ENCODE measurements at regions not wholly inside any gene's neighbourhood (a gene's known extent, or its start where the extent isn't known, plus 50 kb on each side); places are given as distances from the start of the nearest gene placed in this dataset.

- no peak for DNase-seq
Measured at GRCh38 chr19:31502536-31503170, 153.4 kb upstream of the TSHZ3 start.

GRCh38 chr19:31503211-31503610 is 154.0 kb upstream of the TSHZ3 start:
- no peak for DNase-seq

- no peak for DNase-seq
Measured at GRCh38 chr19:31504221-31504620, 155.0 kb upstream of the TSHZ3 start.

GRCh38 chr19:31505596-31505910 is 156.3 kb upstream of the TSHZ3 start:
- no peak for DNase-seq

- DNase-seq: no peak
Measured at GRCh38 chr19:31506102-31506501, 156.9 kb upstream of the TSHZ3 start.

- DNase-seq: no peak
Measured at GRCh38 chr19:31510635-31511034, 161.4 kb upstream of the TSHZ3 start.

- DNase-seq: no peak
Measured at GRCh38 chr19:31511098-31511497, 161.9 kb upstream of the TSHZ3 start.

GRCh38 chr19:31511696-31512095 is 162.5 kb upstream of the TSHZ3 start:
- no peak for DNase-seq

- no peak for DNase-seq
Measured at GRCh38 chr19:31512181-31512970, 163.1 kb upstream of the TSHZ3 start.

- DNase-seq: no peak
Measured at GRCh38 chr19:31513841-31514240, 164.6 kb upstream of the TSHZ3 start.

GRCh38 chr19:31515931-31516330 is 166.7 kb upstream of the TSHZ3 start:
- no peak for DNase-seq

GRCh38 chr19:31516756-31517155 is 167.5 kb upstream of the TSHZ3 start:
- DNase-seq: no peak

GRCh38 chr19:31517224-31518180 is 168.3 kb upstream of the TSHZ3 start:
- no peak for DNase-seq

- DNase-seq: no peak
Measured at GRCh38 chr19:31518216-31519020, 169.2 kb upstream of the TSHZ3 start.

GRCh38 chr19:31519256-31519655 is 170.0 kb upstream of the TSHZ3 start:
- no peak for DNase-seq

GRCh38 chr19:31519908-31520307 is 170.7 kb upstream of the TSHZ3 start:
- DNase-seq: no peak

GRCh38 chr19:31520633-31521032 is 171.4 kb upstream of the TSHZ3 start:
- DNase-seq: no peak

GRCh38 chr19:31525610-31526147 is 176.4 kb upstream of the TSHZ3 start:
- no peak for DNase-seq

- DNase-seq: no peak
Measured at GRCh38 chr19:31527443-31527842, 178.2 kb upstream of the TSHZ3 start.

GRCh38 chr19:31528261-31528660 is 179.0 kb upstream of the TSHZ3 start:
- no peak for DNase-seq

GRCh38 chr19:31529121-31529520 is 179.9 kb upstream of the TSHZ3 start:
- no peak for DNase-seq

- no peak for DNase-seq
Measured at GRCh38 chr19:31530781-31531180, 181.5 kb upstream of the TSHZ3 start.

All from CD4-positive, alpha-beta T cell treated with Interleukin-17A for 4 hours (primary cell).